ENCODE measurements at regions not wholly inside any gene's neighbourhood (a gene's known extent, or its start where the extent isn't known, plus 50 kb on each side); places are given as distances from the start of the nearest gene placed in this dataset.

- Histone ChIP-seq H3K27me3 (ENCODE audit: control insufficient read depth, insufficient read depth, low read length) (peaks cover 5% of the 10 kb centered on the region), H3K9me3 (ENCODE audit: control insufficient read depth, insufficient read depth, low read length) (no peaks in the 10 kb centered on the region), H3K27ac (ENCODE audit: low read depth, low read length) (no peak overlapping the region), H3K4me3 (ENCODE audit: low read depth, low read length) (no peak overlapping the region)
- TF ChIP-seq CTCF (IDR thresholded peaks at IDR 0.05; ENCODE audit: low read depth, low read length) = no peak
- POLR2A ChIA-PET = no interaction called here
- CTCF ChIA-PET = no interaction called here
- no peak for DNase-seq (ENCODE audit: low read depth, low spot score)
Observed at GRCh38 chr17:36750316-36750885, 149.0 kb downstream of the MRM1 start.

DNA sequence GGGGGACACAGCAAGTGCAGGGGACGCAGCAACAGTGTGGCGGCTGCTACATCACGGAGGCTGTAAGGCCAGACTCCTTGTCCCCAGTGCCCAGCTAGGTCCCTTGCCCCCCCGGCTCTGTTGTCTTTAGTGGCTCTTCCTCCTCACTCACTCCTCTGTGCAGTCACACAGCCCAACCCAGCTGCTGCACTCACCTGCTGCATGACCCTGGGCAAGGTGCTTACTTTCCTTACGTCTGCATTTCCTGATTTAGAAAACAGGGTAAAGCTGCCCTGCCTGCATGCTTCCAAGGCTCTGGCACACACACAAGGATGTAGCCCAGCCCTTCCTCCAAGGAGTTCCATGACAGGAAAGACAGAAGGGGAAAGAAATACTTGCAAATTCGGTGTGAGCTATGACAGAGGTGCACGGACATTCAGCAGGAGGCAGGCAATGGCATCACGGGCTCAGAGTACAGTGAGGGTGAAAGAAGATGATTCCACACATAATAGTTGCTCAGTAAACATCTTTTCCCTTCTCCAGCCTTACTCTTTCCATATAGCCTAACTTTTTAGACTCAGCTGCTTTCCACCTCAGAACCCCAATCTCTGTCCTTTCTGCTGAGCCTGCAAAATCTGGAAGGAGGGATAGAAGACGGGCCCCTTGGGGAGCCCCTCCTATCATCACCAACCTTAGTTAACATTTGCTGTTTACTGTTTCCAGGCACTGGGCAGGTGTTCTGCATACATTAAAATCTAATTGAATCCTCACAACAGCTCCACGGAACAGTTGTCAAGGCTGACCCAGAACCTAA, 150.9 kb downstream of the MRM1 start:
- CTCF ChIA-PET = interaction anchor here (0.6 kb wide), 1 partner anchor 42 kb away, joined by 4 read pairs; no protein-coding TSS in a partner anchor
- Histone ChIP-seq H3K27ac (ENCODE audit: low read depth, low read length) (no peak overlapping the region), H3K4me3 (ENCODE audit: low read depth, low read length) (no peak overlapping the region), H3K9me3 (ENCODE audit: control insufficient read depth, insufficient read depth, low read length) (no peaks in the 10 kb centered on the region), H3K27me3 (ENCODE audit: control insufficient read depth, insufficient read depth, low read length) (peaks cover 5% of the 10 kb centered on the region)
- no peak for DNase-seq (ENCODE audit: low read depth, low spot score)
- POLR2A ChIA-PET = no interaction called here
- TF ChIP-seq CTCF (IDR thresholded peaks at IDR 0.05; ENCODE audit: low read depth, low read length) = no peak

- Histone ChIP-seq H3K9me3 (ENCODE audit: control insufficient read depth, insufficient read depth, low read length) (no peaks in the 10 kb centered on the region), H3K4me3 (ENCODE audit: low read depth, low read length) (no peak overlapping the region), H3K27ac (ENCODE audit: low read depth, low read length) (no peak overlapping the region), H3K27me3 (ENCODE audit: control insufficient read depth, insufficient read depth, low read length) (no peaks in the 10 kb centered on the region)
- TF ChIP-seq CTCF (IDR thresholded peaks at IDR 0.05; ENCODE audit: low read depth, low read length) = peak; percentile 29; the same call in 1 of the 2 replicates
- DNase-seq (ENCODE audit: low read depth, low spot score) = no peak
- ChIA-PET CTCF (interaction anchor here (1.3 kb wide), 1 partner anchor 152 kb away, joined by 6 read pairs; no protein-coding TSS in a partner anchor), POLR2A (no interaction called here)
Observed at GRCh38 chr17:36755586-36755985, 154.2 kb downstream of the MRM1 start.

DNA sequence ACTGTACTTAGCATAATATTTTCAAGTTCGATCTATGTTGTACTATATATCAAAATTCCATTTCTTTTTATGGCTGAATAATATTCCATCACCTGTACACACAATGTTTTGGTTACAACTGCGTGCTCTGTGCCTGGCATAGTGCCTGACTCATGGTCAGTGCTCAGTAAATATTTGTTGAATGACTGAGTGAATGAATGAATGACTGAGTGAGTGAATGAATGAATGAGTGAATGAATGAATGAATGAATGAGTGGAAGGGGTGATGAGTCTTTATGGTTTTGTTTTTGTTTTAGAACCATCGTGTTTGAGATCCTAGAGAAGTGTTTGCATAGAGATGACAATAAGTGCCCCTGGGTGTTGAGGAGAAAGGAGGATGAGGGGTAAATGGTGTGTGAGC, 155.3 kb downstream of the MRM1 start:
- ChIA-PET POLR2A (no interaction called here), CTCF (no interaction called here)
- H3K9me3 ChIP-seq (ENCODE audit: control insufficient read depth, insufficient read depth, low read length) = peaks cover 4% of the 10 kb centered on the region

More for the DNA sequence above, 155.3 kb downstream of the MRM1 start:
- DNase-seq (ENCODE audit: low read depth, low spot score) = no peak
- Histone ChIP-seq H3K27ac (ENCODE audit: low read depth, low read length) (no peak overlapping the region), H3K4me3 (ENCODE audit: low read depth, low read length) (no peak overlapping the region), H3K27me3 (ENCODE audit: control insufficient read depth, insufficient read depth, low read length) (no peaks in the 10 kb centered on the region)
- TF ChIP-seq CTCF (IDR thresholded peaks at IDR 0.05; ENCODE audit: low read depth, low read length) = no peak

All from AG04450 (cell line).